MCF 10A (cell line): ENCODE measurements at regions not wholly inside any gene's neighbourhood (a gene's known extent, or its start where the extent isn't known, plus 50 kb on each side); places are given as distances from the start of the nearest gene placed in this dataset.

Experiments
- BruUV-seq: library from RNA; stranded (reverse); fragments of 400-500 nt; replicated peaks from 2 replicates; lab custom pipeline; 2021; lab: Mats Ljungman, UMichigan
- CTCF ChIA-PET: fragments of 300-600 bp; sonication (Branson Sonifier 250); formaldehyde crosslinking; extraction: SDS; loops from one replicate; lab custom pipeline; 2021; ENCODE audit warnings: antibody characterized with exemption, inconsistent platforms; lab: Yijun Ruan, JAX
- POLR2A ChIA-PET: fragments of 300-600, 350-650 bp; sonication (Branson Sonifier 250); formaldehyde crosslinking; extraction: SDS; loops from one replicate; lab custom pipeline; 2020; ENCODE audit warnings: antibody characterized with exemption, inconsistent platforms; lab: Yijun Ruan, JAX
- DNase-seq: peaks from one replicate; pipeline ENCODE4 v3.0.0-alpha.2; 2018; ENCODE audit not compliant: unreplicated experiment
- H3K27ac Mint-ChIP-seq: one replicate; pipeline ENCODE4 v1.8.0; 2022; ENCODE audit warnings: mild to moderate bottlenecking, low read depth, mixed read lengths; ENCODE audit not compliant: unreplicated experiment
- H3K27me3 Mint-ChIP-seq: one replicate; pipeline ENCODE4 v1.8.0; 2022; ENCODE audit warnings: mixed read lengths; ENCODE audit not compliant: insufficient read depth, unreplicated experiment
- H3K36me3 Mint-ChIP-seq: one replicate; pipeline ENCODE4 v1.8.0; 2022; ENCODE audit warnings: mild to moderate bottlenecking, moderate library complexity, mixed read lengths; ENCODE audit not compliant: insufficient read depth, unreplicated experiment
- H3K4me1 Mint-ChIP-seq: one replicate; pipeline ENCODE4 v1.8.0; 2022; ENCODE audit warnings: mixed read lengths; ENCODE audit not compliant: insufficient read depth, unreplicated experiment
- H3K4me3 Mint-ChIP-seq: one replicate; pipeline ENCODE4 v1.8.0; 2022; ENCODE audit warnings: mild to moderate bottlenecking, moderate library complexity, mixed read lengths; ENCODE audit not compliant: unreplicated experiment
- H3K9me3 Mint-ChIP-seq: one replicate; pipeline ENCODE4 v1.8.0; 2022; ENCODE audit warnings: mixed read lengths; ENCODE audit not compliant: unreplicated experiment
- CTCF ChIP-seq: fragments of 200-600 bp; IDR thresholded peaks from one replicate; pipeline ENCODE4 v1.8.0; 2022; ENCODE audit warnings: antibody characterized with exemption, mild to moderate bottlenecking; ENCODE audit not compliant: unreplicated experiment
- intact Hi-C: fragments of 100-400 bp; cut with micrococcal nuclease; formaldehyde crosslinking; loops from 2 replicates; pipeline ENCODE4 v1.14.1; 2022

GRCh38 chr16:86376837-86377236 lies 133.5 kb upstream of the FOXF1 start:
- Mint-ChIP-seq H3K27me3 (no peaks in the 10 kb centered on the region), H3K9me3 (no peaks in the 10 kb centered on the region), H3K36me3 (no peaks in the 10 kb centered on the region), H3K27ac (no peak overlapping the region), H3K4me3 (no peak overlapping the region), H3K4me1 (peaks cover 12% of the 10 kb centered on the region)
- intact Hi-C loops: no loop called here
- BruUV-seq: no TSS peak
- ChIA-PET CTCF (interaction anchor here (0.7 kb wide), 1 partner anchor 12 kb away, joined by 3 read pairs; no protein-coding TSS in a partner anchor), POLR2A (no interaction called here)
- TF ChIP-seq CTCF: no peak
- DNase-seq: no peak

- no peaks in the 10 kb centered on the region for H3K27me3 Mint-ChIP-seq
- intact Hi-C loops: no loop called here
- no peak for DNase-seq
- BruUV-seq: no TSS peak
- no peak for TF ChIP-seq CTCF
- H3K36me3 Mint-ChIP-seq: no peaks in the 10 kb centered on the region
- CTCF ChIA-PET: interaction anchor here (0.7 kb wide), 1 partner anchor 12 kb away, joined by 3 read pairs; no protein-coding TSS in a partner anchor
- H3K27ac Mint-ChIP-seq: no peak overlapping the region
- H3K4me1 Mint-ChIP-seq: peaks cover 12% of the 10 kb centered on the region
- POLR2A ChIA-PET: no interaction called here
- H3K4me3 Mint-ChIP-seq: no peak overlapping the region
- no peaks in the 10 kb centered on the region for H3K9me3 Mint-ChIP-seq
Observed at GRCh38 chr16:86377251-86378022, 132.9 kb upstream of the FOXF1 start.

- H3K4me3 Mint-ChIP-seq: no peak overlapping the region
- H3K27ac Mint-ChIP-seq: no peak overlapping the region
- no peak for TF ChIP-seq CTCF
- BruUV-seq: no TSS peak
- CTCF ChIA-PET: no interaction called here
- no peaks in the 10 kb centered on the region for H3K36me3 Mint-ChIP-seq
- POLR2A ChIA-PET: no interaction called here
- H3K27me3 Mint-ChIP-seq: no peaks in the 10 kb centered on the region
- DNase-seq: no peak
- no peaks in the 10 kb centered on the region for H3K9me3 Mint-ChIP-seq
- intact Hi-C loops: no loop called here
- peaks cover 12% of the 10 kb centered on the region for H3K4me1 Mint-ChIP-seq
Observed at GRCh38 chr16:86378128-86378527, 132.2 kb upstream of the FOXF1 start.

- intact Hi-C loops: no loop called here
- TF ChIP-seq CTCF: no peak
- no peaks in the 10 kb centered on the region for H3K9me3 Mint-ChIP-seq
- ChIA-PET CTCF (no interaction called here), POLR2A (interaction anchor here (0.6 kb wide), 1 partner anchor 314 kb away, joined by 3 read pairs; no protein-coding TSS in a partner anchor)
- no peaks in the 10 kb centered on the region for H3K36me3 Mint-ChIP-seq
- no peaks in the 10 kb centered on the region for H3K27me3 Mint-ChIP-seq
- no peak overlapping the region for H3K27ac Mint-ChIP-seq
- DNase-seq: no peak
- no TSS peak for BruUV-seq
- no peak overlapping the region for H3K4me3 Mint-ChIP-seq
- peaks cover 17% of the 10 kb centered on the region for H3K4me1 Mint-ChIP-seq
Observed at GRCh38 chr16:86378831-86379504, 131.4 kb upstream of the FOXF1 start.
